SK-N-SH (cell line): ENCODE measurements at regions not wholly inside any gene's neighbourhood (a gene's known extent, or its start where the extent isn't known, plus 50 kb on each side); places are given as distances from the start of the nearest gene placed in this dataset.
A peak's percentile ranks its signal among the peaks of the same experiment; 100 is the strongest.

Experiments used
- CTCF ChIA-PET: fragments of 300-600, 350-600 bp; formaldehyde crosslinking; extraction: SDS; loops from one replicate; lab custom pipeline; 2021; lab: Yijun Ruan, JAX
- POLR2A ChIA-PET: fragments of 350-600 bp; sonication (Branson Sonifier 250); formaldehyde crosslinking; extraction: SDS; loops from one replicate; lab custom pipeline; 2020; ENCODE audit warnings: antibody characterized with exemption, inconsistent platforms; lab: Yijun Ruan, JAX
- DNase-seq: peaks from one replicate; pipeline ENCODE4 v3.0.0; 2012
- H2AFZ ChIP-seq: fragments of 200-600 bp; sonication (generic); 2 replicates; pipeline ENCODE4 v1.8.1; 2016; ENCODE audit warnings: antibody characterized with exemption, mild to moderate bottlenecking, low read depth
- H3F3A ChIP-seq: fragments of 200-600 bp; sonication (generic); replicated peaks from 2 replicates; pipeline ENCODE3; 2016; ENCODE audit warnings: antibody characterized with exemption, mild to moderate bottlenecking; ENCODE audit not compliant: insufficient read depth
- H3K27ac ChIP-seq, 2 experiments: fragments of 200-500 bp in 1 of 2; fragments of 200-600 bp in 1 of 2; sonication (Bioruptor generic) in 1 of 2; sonication (generic), shearing (Covaris generic) in 1 of 2; 2 replicates each; pipeline versions ENCODE4 v1.5.1 to v1.6.1; 2014 to 2016; ENCODE audit warnings: low read depth in 2 of 2, inconsistent platforms in 1 of 2, low read length in 1 of 2, mild to moderate bottlenecking in 1 of 2, mixed read lengths in 1 of 2
- H3K27me3 ChIP-seq: fragments of 200-600 bp; sonication (generic), shearing (Covaris generic); 2 replicates; pipeline ENCODE4 v1.6.1; 2016; ENCODE audit warnings: mixed run types; ENCODE audit not compliant: insufficient read depth
- H3K36me3 ChIP-seq, 2 experiments: fragments of 200-500 bp in 1 of 2; fragments of 200-600 bp in 1 of 2; sonication (Bioruptor generic) in 1 of 2; sonication (generic) in 1 of 2; replicated peaks in 1 of 2; 2 replicates each; pipeline versions ENCODE3 to v1.5.1; 2014 to 2016; ENCODE audit warnings: low read length in 1 of 2, mild to moderate bottlenecking in 1 of 2; ENCODE audit not compliant: insufficient read depth in 2 of 2, control insufficient read depth in 1 of 2
- H3K4me1 ChIP-seq, 2 experiments: fragments of 200-500 bp in 1 of 2; fragments of 200-600 bp in 1 of 2; sonication (Bioruptor generic) in 1 of 2; sonication (generic), shearing (Covaris generic) in 1 of 2; 2 replicates each; pipeline versions ENCODE4 v1.5.1 to v1.6.1; 2014 to 2016; ENCODE audit warnings: low read depth in 1 of 2, low read length in 1 of 2, mixed run types in 1 of 2; ENCODE audit not compliant: insufficient read depth in 2 of 2, control insufficient read depth in 1 of 2
- H3K4me2 ChIP-seq: fragments of 200-600 bp; sonication (generic), shearing (Covaris generic); 2 replicates; pipeline ENCODE4 v1.6.1; 2017; ENCODE audit warnings: mixed run types
- H3K4me3 ChIP-seq, 2 experiments: fragments of 200-500 bp in 1 of 2; fragments of 200-600 bp in 1 of 2; sonication (Bioruptor generic) in 1 of 2; sonication (generic), shearing (Covaris generic) in 1 of 2; 2 replicates each; pipeline versions ENCODE4 v1.5.1 to v1.8.1; 2014 to 2016; ENCODE audit warnings: low read depth in 2 of 2, inconsistent platforms in 1 of 2, low read length in 1 of 2, mild to moderate bottlenecking in 1 of 2, mixed read lengths in 1 of 2, moderate library complexity in 1 of 2
- H3K79me2 ChIP-seq: fragments of 200-600 bp; sonication (generic); 2 replicates; pipeline ENCODE4 v1.8.1; 2017; ENCODE audit warnings: mild to moderate bottlenecking; ENCODE audit not compliant: insufficient read depth
- H3K9ac ChIP-seq: fragments of 200-600 bp; sonication (generic); 2 replicates; pipeline ENCODE4 v1.6.1; 2017; ENCODE audit warnings: mixed run types
- H3K9me2 ChIP-seq: fragments of 200-600 bp; sonication (generic); 2 replicates; pipeline ENCODE4 v1.6.1; 2017; ENCODE audit warnings: mixed run types
- H3K9me3 ChIP-seq: fragments of 200-600 bp; sonication (generic); 2 replicates; pipeline ENCODE4 v1.6.1; 2017; ENCODE audit warnings: mixed run types, mild to moderate bottlenecking, moderate library complexity
- H4K20me1 ChIP-seq: fragments of 200-600 bp; sonication (generic); 2 replicates; pipeline ENCODE4 v1.6.1; 2017; ENCODE audit warnings: mild to moderate bottlenecking, mixed run types; ENCODE audit not compliant: insufficient read depth
- FOSL2 ChIP-seq: IDR thresholded peaks from 2 replicates; pipeline ENCODE4 v1.4.0; 2012; ENCODE audit warnings: low read depth, mild to moderate bottlenecking, moderate library complexity, borderline replicate concordance
- GATA2 ChIP-seq: sonication (generic); formaldehyde crosslinking; IDR thresholded peaks from 2 replicates; pipeline ENCODE4 v1.5.0; 2020; ENCODE audit warnings: mild to moderate bottlenecking, missing genetic modification reagents
- MEF2A ChIP-seq: IDR thresholded peaks from 2 replicates; pipeline ENCODE4 v1.4.0; 2012; ENCODE audit warnings: low read depth, borderline replicate concordance
- NFIC ChIP-seq: IDR thresholded peaks from 2 replicates; pipeline ENCODE4 v1.4.0; 2012; ENCODE audit warnings: borderline replicate concordance
- RAD21 ChIP-seq: IDR thresholded peaks from 2 replicates; pipeline ENCODE4 v1.6.1; 2012; ENCODE audit warnings: mild to moderate bottlenecking, low read length
- RCOR1 ChIP-seq: fragments of 150-350 bp; IDR thresholded peaks from 2 replicates; pipeline ENCODE4 v1.6.1; 2017; ENCODE audit warnings: antibody characterized with exemption, low read length
- RXRA ChIP-seq: IDR thresholded peaks from 2 replicates; pipeline ENCODE4 v1.4.0; 2012; ENCODE audit warnings: low read depth, mild to moderate bottlenecking, borderline replicate concordance
- SMC3 ChIP-seq: IDR thresholded peaks from 2 replicates; pipeline ENCODE4 v1.6.1; 2012; ENCODE audit warnings: low read depth, low read length, improper control_type of control experiment
- TCF12 ChIP-seq: IDR thresholded peaks from 2 replicates; pipeline ENCODE4 v1.4.0; 2012
- TEAD4 ChIP-seq: IDR thresholded peaks from 2 replicates; pipeline ENCODE4 v1.4.0; 2012; ENCODE audit warnings: mild to moderate bottlenecking, borderline replicate concordance; ENCODE audit not compliant: insufficient read depth
- YY1 ChIP-seq: IDR thresholded peaks from 2 replicates; pipeline ENCODE4 v1.4.0; 2012; ENCODE audit warnings: low read depth, mild to moderate bottlenecking
- WGBS: methylation state at CpG from one replicate; pipeline ENCODE4 v1.1.6; 2017; ENCODE audit warnings: low lambda C conversion rate; 5-methylcytosine and 5-hydroxymethylcytosine counted together
- TF ChIP-seq, protein P1 (sequence below): fragments of 200-600 bp; sonication (generic); IDR thresholded peaks from 2 replicates; pipeline ENCODE4 v1.6.1; 2017; ENCODE audit warnings: antibody characterized with exemption, mild to moderate bottlenecking, moderate library complexity
- TF ChIP-seq, protein P2 (sequence below): IDR thresholded peaks from 2 replicates; pipeline ENCODE4 v1.4.0; 2012; ENCODE audit warnings: low read depth
- TF ChIP-seq, protein P3 (sequence below): fragments of 150-350 bp; IDR thresholded peaks from 2 replicates; pipeline ENCODE4 v1.6.1; 2017; ENCODE audit warnings: antibody characterized with exemption, low read length, low read depth, borderline replicate concordance
- TF ChIP-seq, protein P4 (sequence below): IDR thresholded peaks from 2 replicates; pipeline ENCODE4 v1.4.0; 2012; ENCODE audit warnings: low read depth, borderline replicate concordance

GRCh38 chr7:96800824-96801223 lies 91.2 kb upstream of the SEM1 start:
- no peaks in the 10 kb centered on the region for H3K9me2 ChIP-seq
- WGBS, result 4% methylated on average over 2 of the region's 2 CpGs
- no peak overlapping the region for H2AFZ ChIP-seq
- no peaks in the 10 kb centered on the region for H3K9me3 ChIP-seq
- DNase-seq, result peak; percentile 35
- no peaks in the 10 kb centered on the region; a peak in 1 of 4 replicates for H3K4me1 ChIP-seq
- no peak overlapping the region for H3K4me3 ChIP-seq
- H3K79me2 ChIP-seq, result no peaks in the 10 kb centered on the region
- POLR2A ChIA-PET, result no interaction called here
- CTCF ChIA-PET, result interaction anchor here (0.6 to 1.2 kb wide), 2 partner anchors 308 to 385 kb away, joined by 3 to 6 read pairs; no protein-coding TSS in a partner anchor
- TF ChIP-seq RAD21, result peak; percentile 54
- TF ChIP-seq TCF12, result no peak
- TF ChIP-seq FOSL2, result no peak
- TF ChIP-seq, protein P1, sequence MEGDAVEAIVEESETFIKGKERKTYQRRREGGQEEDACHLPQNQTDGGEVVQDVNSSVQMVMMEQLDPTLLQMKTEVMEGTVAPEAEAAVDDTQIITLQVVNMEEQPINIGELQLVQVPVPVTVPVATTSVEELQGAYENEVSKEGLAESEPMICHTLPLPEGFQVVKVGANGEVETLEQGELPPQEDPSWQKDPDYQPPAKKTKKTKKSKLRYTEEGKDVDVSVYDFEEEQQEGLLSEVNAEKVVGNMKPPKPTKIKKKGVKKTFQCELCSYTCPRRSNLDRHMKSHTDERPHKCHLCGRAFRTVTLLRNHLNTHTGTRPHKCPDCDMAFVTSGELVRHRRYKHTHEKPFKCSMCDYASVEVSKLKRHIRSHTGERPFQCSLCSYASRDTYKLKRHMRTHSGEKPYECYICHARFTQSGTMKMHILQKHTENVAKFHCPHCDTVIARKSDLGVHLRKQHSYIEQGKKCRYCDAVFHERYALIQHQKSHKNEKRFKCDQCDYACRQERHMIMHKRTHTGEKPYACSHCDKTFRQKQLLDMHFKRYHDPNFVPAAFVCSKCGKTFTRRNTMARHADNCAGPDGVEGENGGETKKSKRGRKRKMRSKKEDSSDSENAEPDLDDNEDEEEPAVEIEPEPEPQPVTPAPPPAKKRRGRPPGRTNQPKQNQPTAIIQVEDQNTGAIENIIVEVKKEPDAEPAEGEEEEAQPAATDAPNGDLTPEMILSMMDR, result no peak
- no peak for TF ChIP-seq TEAD4
- TF ChIP-seq SMC3, result no peak; the same call in 1 of the 2 replicates
- TF ChIP-seq, protein P2, sequence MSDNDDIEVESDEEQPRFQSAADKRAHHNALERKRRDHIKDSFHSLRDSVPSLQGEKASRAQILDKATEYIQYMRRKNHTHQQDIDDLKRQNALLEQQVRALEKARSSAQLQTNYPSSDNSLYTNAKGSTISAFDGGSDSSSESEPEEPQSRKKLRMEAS, result no peak
- TF ChIP-seq NFIC, result no peak
- TF ChIP-seq RCOR1, result peak; percentile 53; the same call in 1 of the 2 replicates
- TF ChIP-seq, protein P3, sequence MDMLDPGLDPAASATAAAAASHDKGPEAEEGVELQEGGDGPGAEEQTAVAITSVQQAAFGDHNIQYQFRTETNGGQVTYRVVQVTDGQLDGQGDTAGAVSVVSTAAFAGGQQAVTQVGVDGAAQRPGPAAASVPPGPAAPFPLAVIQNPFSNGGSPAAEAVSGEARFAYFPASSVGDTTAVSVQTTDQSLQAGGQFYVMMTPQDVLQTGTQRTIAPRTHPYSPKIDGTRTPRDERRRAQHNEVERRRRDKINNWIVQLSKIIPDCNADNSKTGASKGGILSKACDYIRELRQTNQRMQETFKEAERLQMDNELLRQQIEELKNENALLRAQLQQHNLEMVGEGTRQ, result no peak
- TF ChIP-seq, protein P4, sequence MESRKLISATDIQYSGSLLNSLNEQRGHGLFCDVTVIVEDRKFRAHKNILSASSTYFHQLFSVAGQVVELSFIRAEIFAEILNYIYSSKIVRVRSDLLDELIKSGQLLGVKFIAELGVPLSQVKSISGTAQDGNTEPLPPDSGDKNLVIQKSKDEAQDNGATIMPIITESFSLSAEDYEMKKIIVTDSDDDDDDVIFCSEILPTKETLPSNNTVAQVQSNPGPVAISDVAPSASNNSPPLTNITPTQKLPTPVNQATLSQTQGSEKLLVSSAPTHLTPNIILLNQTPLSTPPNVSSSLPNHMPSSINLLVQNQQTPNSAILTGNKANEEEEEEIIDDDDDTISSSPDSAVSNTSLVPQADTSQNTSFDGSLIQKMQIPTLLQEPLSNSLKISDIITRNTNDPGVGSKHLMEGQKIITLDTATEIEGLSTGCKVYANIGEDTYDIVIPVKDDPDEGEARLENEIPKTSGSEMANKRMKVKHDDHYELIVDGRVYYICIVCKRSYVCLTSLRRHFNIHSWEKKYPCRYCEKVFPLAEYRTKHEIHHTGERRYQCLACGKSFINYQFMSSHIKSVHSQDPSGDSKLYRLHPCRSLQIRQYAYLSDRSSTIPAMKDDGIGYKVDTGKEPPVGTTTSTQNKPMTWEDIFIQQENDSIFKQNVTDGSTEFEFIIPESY, result no peak
- TF ChIP-seq GATA2, result peak; percentile 64; the same call in 1 of the 2 replicates
- no peak for TF ChIP-seq RXRA
- TF ChIP-seq MEF2A, result no peak
- TF ChIP-seq YY1, result no peak
- TF ChIP-seq, all 33 proteins: peak for 3
- Histone ChIP-seq H4K20me1 (no peaks in the 10 kb centered on the region), H3K27ac (no peak overlapping the region), H3K4me2 (no peak overlapping the region), H3K27me3 (no peaks in the 10 kb centered on the region; the same call in 1 of the 2 replicates), H3K9ac (no peak overlapping the region), H3K36me3 (no peaks in the 10 kb centered on the region), H3F3A (no peaks in the 10 kb centered on the region)
